ENCODE measurements at regions not wholly inside any gene's neighbourhood (a gene's known extent, or its start where the extent isn't known, plus 50 kb on each side); places are given as distances from the start of the nearest gene placed in this dataset.
"Not testable (repeated sequence)": the region's sequence is repeated elsewhere in the genome, so short reads cannot be mapped to it uniquely, and the experiment has no call there.

DNA sequence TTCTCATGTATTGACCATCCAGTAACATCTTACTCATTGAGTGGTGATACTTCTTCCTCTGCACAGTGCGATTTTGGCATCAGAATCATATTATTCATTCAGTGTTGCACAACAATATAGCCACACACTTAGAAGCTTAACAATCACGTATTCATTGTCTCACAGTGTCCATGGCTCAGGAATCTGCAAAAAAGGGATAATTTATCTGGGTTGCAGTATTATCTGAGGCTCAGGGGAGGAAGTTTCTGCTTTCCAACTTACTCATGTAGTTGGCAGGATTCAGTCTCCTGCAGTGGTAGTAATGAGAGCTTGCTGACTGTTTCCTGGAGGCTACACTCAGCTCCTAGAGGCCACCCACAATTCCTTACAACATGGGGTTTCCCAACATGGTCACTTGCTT, 803.6 kb downstream of the SORCS1 start:
- Mint-ChIP-seq H3K27ac (no peak overlapping the region), H3K27me3 (ENCODE audit: low read depth) (no peaks in the 10 kb centered on the region), H3K9me3 (no peaks in the 10 kb centered on the region), H3K4me3 (no peak overlapping the region), H3K36me3 (no peaks in the 10 kb centered on the region), H3K4me1 (no peaks in the 10 kb centered on the region)
- DNase-seq (ENCODE audit: low spot score) (no peak), ATAC-seq (no peak)
- CTCF ChIA-PET, result no interaction called here
- POLR2A ChIA-PET, result no interaction called here
- no peak for TF ChIP-seq NR3C1 (CRISPR knock-in tag; conservative IDR thresholded peaks at IDR 0.05; ENCODE audit: low read depth)

- no peaks in the 10 kb centered on the region for H3K4me1 Mint-ChIP-seq
- H3K27ac Mint-ChIP-seq, result no peak overlapping the region
- no peaks in the 10 kb centered on the region for H3K9me3 Mint-ChIP-seq
- ATAC-seq, result peak; percentile 73
- peak; percentile 26 for DNase-seq (ENCODE audit: low spot score)
- H3K4me3 Mint-ChIP-seq, result no peak overlapping the region
- H3K27me3 Mint-ChIP-seq (ENCODE audit: low read depth), result no peaks in the 10 kb centered on the region
- no peaks in the 10 kb centered on the region for H3K36me3 Mint-ChIP-seq
- POLR2A ChIA-PET, result interaction anchor here (0.5 to 0.6 kb wide), 2 partner anchors 28 to 416 kb away, joined by 3 read pairs; no protein-coding TSS in a partner anchor
- CTCF ChIA-PET, result interaction anchor here (0.7 to 1.3 kb wide), 6 partner anchors 11 to 604 kb away, joined by 3 to 11 read pairs (median 4); no protein-coding TSS in a partner anchor
- TF ChIP-seq, protein P1, sequence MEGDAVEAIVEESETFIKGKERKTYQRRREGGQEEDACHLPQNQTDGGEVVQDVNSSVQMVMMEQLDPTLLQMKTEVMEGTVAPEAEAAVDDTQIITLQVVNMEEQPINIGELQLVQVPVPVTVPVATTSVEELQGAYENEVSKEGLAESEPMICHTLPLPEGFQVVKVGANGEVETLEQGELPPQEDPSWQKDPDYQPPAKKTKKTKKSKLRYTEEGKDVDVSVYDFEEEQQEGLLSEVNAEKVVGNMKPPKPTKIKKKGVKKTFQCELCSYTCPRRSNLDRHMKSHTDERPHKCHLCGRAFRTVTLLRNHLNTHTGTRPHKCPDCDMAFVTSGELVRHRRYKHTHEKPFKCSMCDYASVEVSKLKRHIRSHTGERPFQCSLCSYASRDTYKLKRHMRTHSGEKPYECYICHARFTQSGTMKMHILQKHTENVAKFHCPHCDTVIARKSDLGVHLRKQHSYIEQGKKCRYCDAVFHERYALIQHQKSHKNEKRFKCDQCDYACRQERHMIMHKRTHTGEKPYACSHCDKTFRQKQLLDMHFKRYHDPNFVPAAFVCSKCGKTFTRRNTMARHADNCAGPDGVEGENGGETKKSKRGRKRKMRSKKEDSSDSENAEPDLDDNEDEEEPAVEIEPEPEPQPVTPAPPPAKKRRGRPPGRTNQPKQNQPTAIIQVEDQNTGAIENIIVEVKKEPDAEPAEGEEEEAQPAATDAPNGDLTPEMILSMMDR (IDR thresholded peaks at IDR 0.05), result 0 out of 2 replicates have a peak, but pooled peaks have one; percentile 36
- no peak for TF ChIP-seq NR1H2 (CRISPR knock-in tag; IDR thresholded peaks at IDR 0.05)
Observed at GRCh38 chr10:106355450-106355849, 809.1 kb downstream of the SORCS1 start.

- H3K9me3 Mint-ChIP-seq, result no peaks in the 10 kb centered on the region
- CTCF ChIA-PET, result no interaction called here
- H3K36me3 Mint-ChIP-seq, result no peaks in the 10 kb centered on the region
Observed at GRCh38 chr10:106348933-106349332, 815.6 kb downstream of the SORCS1 start.

GRCh38 chr10:106347547-106347946, 817.0 kb downstream of the SORCS1 start:
- ChIA-PET CTCF (no interaction called here), POLR2A (no interaction called here)
- Mint-ChIP-seq H3K27ac (no peak overlapping the region), H3K36me3 (no peaks in the 10 kb centered on the region), H3K27me3 (ENCODE audit: low read depth) (no peaks in the 10 kb centered on the region), H3K4me3 (no peak overlapping the region), H3K9me3 (no peaks in the 10 kb centered on the region), H3K4me1 (no peaks in the 10 kb centered on the region)
- DNase-seq (ENCODE audit: low spot score), result no peak
- TF ChIP-seq KAT7 (CRISPR knock-in tag; IDR thresholded peaks at IDR 0.05; ENCODE audit: borderline replicate concordance) (no peak), CBFB (CRISPR knock-in tag; IDR thresholded peaks at IDR 0.05; ENCODE audit: low read depth) (no peak), FOXJ3 (CRISPR knock-in tag; IDR thresholded peaks at IDR 0.05; ENCODE audit: borderline replicate concordance) (no peak), ZNF121 (CRISPR knock-in tag; IDR thresholded peaks at IDR 0.05) (no peak), FOXP1 (CRISPR knock-in tag; IDR thresholded peaks at IDR 0.05; ENCODE audit: borderline replicate concordance) (no peak), NR1H2 (CRISPR knock-in tag; IDR thresholded peaks at IDR 0.05) (no peak)
- TF ChIP-seq, protein P2, sequence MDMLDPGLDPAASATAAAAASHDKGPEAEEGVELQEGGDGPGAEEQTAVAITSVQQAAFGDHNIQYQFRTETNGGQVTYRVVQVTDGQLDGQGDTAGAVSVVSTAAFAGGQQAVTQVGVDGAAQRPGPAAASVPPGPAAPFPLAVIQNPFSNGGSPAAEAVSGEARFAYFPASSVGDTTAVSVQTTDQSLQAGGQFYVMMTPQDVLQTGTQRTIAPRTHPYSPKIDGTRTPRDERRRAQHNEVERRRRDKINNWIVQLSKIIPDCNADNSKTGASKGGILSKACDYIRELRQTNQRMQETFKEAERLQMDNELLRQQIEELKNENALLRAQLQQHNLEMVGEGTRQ (CRISPR knock-in tag; IDR thresholded peaks at IDR 0.05), result no peak
- ATAC-seq, result no peak

More at GRCh38 chr10:106348933-106349332, 815.6 kb downstream of the SORCS1 start:
- DNase-seq (ENCODE audit: low spot score), result no peak
- POLR2A ChIA-PET, result no interaction called here
- no peak for ATAC-seq
- Mint-ChIP-seq H3K4me1 (no peaks in the 10 kb centered on the region), H3K27me3 (ENCODE audit: low read depth) (no peaks in the 10 kb centered on the region), H3K27ac (no peak overlapping the region), H3K4me3 (no peak overlapping the region)
- TF ChIP-seq, protein P2 (CRISPR knock-in tag; IDR thresholded peaks at IDR 0.05), result no peak
- TF ChIP-seq, protein P3, sequence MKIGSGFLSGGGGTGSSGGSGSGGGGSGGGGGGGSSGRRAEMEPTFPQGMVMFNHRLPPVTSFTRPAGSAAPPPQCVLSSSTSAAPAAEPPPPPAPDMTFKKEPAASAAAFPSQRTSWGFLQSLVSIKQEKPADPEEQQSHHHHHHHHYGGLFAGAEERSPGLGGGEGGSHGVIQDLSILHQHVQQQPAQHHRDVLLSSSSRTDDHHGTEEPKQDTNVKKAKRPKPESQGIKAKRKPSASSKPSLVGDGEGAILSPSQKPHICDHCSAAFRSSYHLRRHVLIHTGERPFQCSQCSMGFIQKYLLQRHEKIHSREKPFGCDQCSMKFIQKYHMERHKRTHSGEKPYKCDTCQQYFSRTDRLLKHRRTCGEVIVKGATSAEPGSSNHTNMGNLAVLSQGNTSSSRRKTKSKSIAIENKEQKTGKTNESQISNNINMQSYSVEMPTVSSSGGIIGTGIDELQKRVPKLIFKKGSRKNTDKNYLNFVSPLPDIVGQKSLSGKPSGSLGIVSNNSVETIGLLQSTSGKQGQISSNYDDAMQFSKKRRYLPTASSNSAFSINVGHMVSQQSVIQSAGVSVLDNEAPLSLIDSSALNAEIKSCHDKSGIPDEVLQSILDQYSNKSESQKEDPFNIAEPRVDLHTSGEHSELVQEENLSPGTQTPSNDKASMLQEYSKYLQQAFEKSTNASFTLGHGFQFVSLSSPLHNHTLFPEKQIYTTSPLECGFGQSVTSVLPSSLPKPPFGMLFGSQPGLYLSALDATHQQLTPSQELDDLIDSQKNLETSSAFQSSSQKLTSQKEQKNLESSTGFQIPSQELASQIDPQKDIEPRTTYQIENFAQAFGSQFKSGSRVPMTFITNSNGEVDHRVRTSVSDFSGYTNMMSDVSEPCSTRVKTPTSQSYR (CRISPR knock-in tag; IDR thresholded peaks at IDR 0.05), result no peak
- TF ChIP-seq NFYB (CRISPR knock-in tag; conservative IDR thresholded peaks at IDR 0.05; ENCODE audit: low read depth) (no peak), TEAD4 (CRISPR knock-in tag; IDR thresholded peaks at IDR 0.05) (no peak), NFE2L1 (CRISPR knock-in tag; IDR thresholded peaks at IDR 0.05) (no peak)

DNA sequence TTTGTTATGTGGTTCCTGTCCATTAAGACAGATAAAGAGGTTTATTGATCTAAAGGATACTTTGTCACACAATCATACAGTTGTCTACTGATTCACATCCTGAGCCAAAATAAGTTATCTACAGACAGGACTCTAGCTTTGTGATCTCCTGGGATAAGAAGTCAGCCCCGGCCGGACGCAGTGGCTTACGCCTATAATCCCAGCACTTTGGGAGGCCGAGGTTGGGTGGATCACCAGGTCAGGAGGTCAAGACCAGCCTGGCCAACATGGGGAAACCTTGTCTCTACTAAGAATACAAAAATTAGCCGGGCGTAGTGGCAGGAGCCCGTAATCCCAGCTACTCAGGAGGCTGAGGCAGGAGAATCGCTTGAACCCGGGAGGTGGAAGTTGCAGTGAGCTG, 821.0 kb downstream of the SORCS1 start:
- H3K4me1 Mint-ChIP-seq; H3K27me3 Mint-ChIP-seq (ENCODE audit: low read depth); POLR2A ChIA-PET; H3K4me3 Mint-ChIP-seq; H3K27ac Mint-ChIP-seq; H3K9me3 Mint-ChIP-seq; H3K36me3 Mint-ChIP-seq; CTCF ChIA-PET; ATAC-seq; DNase-seq (ENCODE audit: low spot score): not testable (repeated sequence)
